Liver (tissue), 8 donors: ENCODE measurements at regions not wholly inside any gene's neighbourhood (a gene's known extent, or its start where the extent isn't known, plus 50 kb on each side); places are given as distances from the start of the nearest gene placed in this dataset.

ENCODE experiments used
- DNase-seq: peaks from one replicate; pipeline ENCODE4 v3.0.0-alpha.2; 2017; ENCODE audit warnings: low spot score
- H3K27ac ChIP-seq, 2 donors: one replicate each; pipeline ENCODE4 v1.7.0; 2013; ENCODE audit warnings: inconsistent platforms in 2 of 2, low read length in 2 of 2, control low read depth in 1 of 2, low read depth in 1 of 2, mild to moderate bottlenecking in 1 of 2
- H3K27me3 ChIP-seq, 4 donors: one replicate each; pipeline versions ENCODE4 v1.6.1 to v1.7.0; 2013; ENCODE audit warnings: low read length in 3 of 4, inconsistent platforms in 1 of 4, mild to moderate bottlenecking in 1 of 4, moderate library complexity in 1 of 4; ENCODE audit not compliant: control insufficient read depth in 4 of 4, insufficient read depth in 4 of 4
- H3K36me3 ChIP-seq, 4 donors: one replicate each; pipeline versions ENCODE4 v1.6.1 to v1.7.0; 2013; ENCODE audit warnings: low read length in 3 of 4, mild to moderate bottlenecking in 3 of 4, low read depth in 1 of 4, moderate library complexity in 1 of 4; ENCODE audit not compliant: control insufficient read depth in 4 of 4, insufficient read depth in 3 of 4
- H3K4me1 ChIP-seq, 4 donors: one replicate each; pipeline versions ENCODE4 v1.6.1 to v1.7.0; 2013; ENCODE audit warnings: low read length in 3 of 4, mild to moderate bottlenecking in 3 of 4, moderate library complexity in 1 of 4; ENCODE audit not compliant: control insufficient read depth in 4 of 4, insufficient read depth in 4 of 4
- H3K4me3 ChIP-seq, 3 donors: one replicate each; pipeline versions ENCODE4 v1.6.1 to v1.7.0; 2013; ENCODE audit warnings: low read length in 3 of 3, control low read depth in 1 of 3, low read depth in 1 of 3, mild to moderate bottlenecking in 1 of 3
- H3K9ac ChIP-seq, 2 donors: one replicate each; pipeline ENCODE4 v1.7.0; 2013; ENCODE audit warnings: low read length in 2 of 2, mild to moderate bottlenecking in 2 of 2, moderate library complexity in 2 of 2, control low read depth in 1 of 2, low read depth in 1 of 2
- H3K9me3 ChIP-seq, 4 donors: one replicate each; pipeline versions ENCODE4 v1.6.1 to v1.7.0; 2013; ENCODE audit warnings: low read length in 3 of 4; ENCODE audit not compliant: control insufficient read depth in 4 of 4
- CTCF ChIP-seq: fragments of 150-350 bp; IDR thresholded peaks from 2 replicates; pipeline ENCODE4 v1.5.1; 2017; ENCODE audit warnings: improper control_type of control experiment, low read depth, low read length; ENCODE audit not compliant: missing input control
- EGR1 ChIP-seq, 2 donors: IDR thresholded peaks; 2 replicates each; pipeline ENCODE4 v1.6.1; 2016 to 2018; ENCODE audit warnings: antibody characterized with exemption in 2 of 2, low read depth in 2 of 2
- FOXA1 ChIP-seq: IDR thresholded peaks from 2 replicates; pipeline ENCODE4 v1.6.1; 2016; ENCODE audit warnings: antibody characterized with exemption
- FOXA2 ChIP-seq: IDR thresholded peaks from 2 replicates; pipeline ENCODE4 v1.6.1; 2016; ENCODE audit warnings: antibody characterized with exemption
- GABPA ChIP-seq, 2 donors: IDR thresholded peaks in 1 of 2; conservative IDR thresholded peaks in 1 of 2; 2 replicates each; pipeline ENCODE4 v1.6.1; 2016; ENCODE audit warnings: antibody characterized with exemption in 2 of 2, mild to moderate bottlenecking in 1 of 2, moderate library complexity in 1 of 2
- HNF4A ChIP-seq, 2 donors: conservative IDR thresholded peaks; 2 replicates each; pipeline ENCODE4 v1.6.1; 2016; ENCODE audit warnings: antibody characterized with exemption in 2 of 2, mild to moderate bottlenecking in 2 of 2
- HNF4G ChIP-seq: IDR thresholded peaks from 2 replicates; pipeline ENCODE4 v1.6.1; 2016; ENCODE audit warnings: antibody characterized with exemption
- JUND ChIP-seq, 2 donors: IDR thresholded peaks; 2 replicates each; pipeline ENCODE4 v1.6.1; 2016; ENCODE audit warnings: antibody characterized with exemption in 2 of 2
- NR2F2 ChIP-seq: IDR thresholded peaks from 2 replicates; pipeline ENCODE4 v1.6.1; 2016; ENCODE audit warnings: antibody characterized with exemption
- RAD21 ChIP-seq, 2 donors: IDR thresholded peaks; 2 replicates each; pipeline ENCODE4 v1.6.1; 2016; ENCODE audit warnings: antibody characterized with exemption in 2 of 2, mild to moderate bottlenecking in 2 of 2
- RXRA ChIP-seq, 2 donors: IDR thresholded peaks; 2 replicates each; pipeline ENCODE4 v1.6.1; 2017 to 2018; ENCODE audit warnings: antibody characterized with exemption in 2 of 2, mild to moderate bottlenecking in 1 of 2
- SP1 ChIP-seq: IDR thresholded peaks from 2 replicates; pipeline ENCODE4 v1.6.1; 2018; ENCODE audit warnings: antibody characterized with exemption, mild to moderate bottlenecking
- TAF1 ChIP-seq: conservative IDR thresholded peaks from 2 replicates; pipeline ENCODE4 v1.6.1; 2016; ENCODE audit warnings: antibody characterized with exemption, mild to moderate bottlenecking
- YY1 ChIP-seq: IDR thresholded peaks from 2 replicates; pipeline ENCODE4 v1.6.1; 2016; ENCODE audit warnings: antibody characterized with exemption, mild to moderate bottlenecking
- WGBS: extraction: QIAGEN DNeasy Blood & Tissue Kit; methylation state at CpG from one replicate; pipeline ENCODE4 v1.1.7; 2013; 5-methylcytosine and 5-hydroxymethylcytosine counted together
- TF ChIP-seq, protein P1 (sequence below): IDR thresholded peaks from 2 replicates; pipeline ENCODE4 v1.6.1; 2016; ENCODE audit warnings: antibody characterized with exemption
- TF ChIP-seq, protein P2 (sequence below): IDR thresholded peaks from 2 replicates; pipeline ENCODE4 v1.6.1; 2016; ENCODE audit warnings: antibody characterized with exemption
- TF ChIP-seq, protein P3 (sequence below): IDR thresholded peaks from 2 replicates; pipeline ENCODE4 v1.6.1; 2016; ENCODE audit warnings: antibody characterized with exemption, mild to moderate bottlenecking
- TF ChIP-seq, protein P4 (sequence below): IDR thresholded peaks from 2 replicates; pipeline ENCODE4 v1.6.1; 2016; ENCODE audit warnings: antibody characterized with exemption
- donor health status: healthy.
- donor health status: healthy.
- donor health status: healthy.
- donor health status: healthy.
- donor health status: healthy.

DNA sequence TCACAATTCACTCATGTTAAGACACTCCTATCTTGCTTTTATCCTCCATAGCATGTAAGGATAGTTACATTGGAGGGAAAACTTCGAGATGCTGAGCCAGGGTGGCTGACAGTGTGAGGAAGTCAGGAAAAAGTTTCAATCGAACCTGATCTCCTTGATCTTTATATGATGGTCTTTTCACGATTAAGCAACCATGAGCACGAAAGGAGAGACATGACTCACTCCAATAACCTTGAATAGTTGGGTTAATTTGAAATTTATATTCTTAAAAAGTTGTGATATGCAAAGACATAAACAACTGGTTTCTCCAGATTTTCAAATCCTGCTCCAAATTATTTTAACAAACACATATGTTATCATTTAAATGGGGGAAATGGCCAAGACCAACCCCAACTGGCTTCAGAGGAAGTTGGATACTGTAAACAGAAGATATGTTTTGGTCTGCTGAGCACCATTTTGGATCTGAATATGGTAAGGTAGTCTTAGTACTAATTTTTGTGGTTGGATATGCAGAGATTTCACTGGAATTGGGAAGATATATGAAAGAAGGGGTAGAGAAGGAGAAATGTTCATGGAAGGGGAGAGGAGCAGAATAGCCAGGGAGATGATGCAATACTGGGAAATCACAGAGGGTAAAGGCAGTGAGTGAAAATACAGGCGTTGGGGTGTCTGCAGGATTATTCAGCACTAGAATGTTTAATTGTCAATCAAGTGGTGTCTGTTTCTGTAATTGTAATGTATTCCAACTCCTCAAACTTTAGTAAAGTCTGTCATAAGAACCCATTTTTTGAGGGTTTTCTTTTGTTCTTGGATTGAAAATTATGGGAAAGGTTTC, 185.2 kb upstream of the SLC38A2 start:
- no peaks in the 10 kb centered on the region for H3K9me3 ChIP-seq
- no peak overlapping the region for H3K27ac ChIP-seq
- no peak overlapping the region for H3K9ac ChIP-seq
- no peaks in the 10 kb centered on the region for H3K27me3 ChIP-seq
- TF ChIP-seq FOXA1 (no peak), SP1 (no peak), FOXA2 (no peak), CTCF (no peak), RAD21 (IDR thresholded peaks at IDR 0.05) (no peak), TAF1 (no peak), NR2F2 (no peak), JUND (IDR thresholded peaks at IDR 0.05) (no peak), HNF4G (no peak), YY1 (no peak), HNF4A (conservative IDR thresholded peaks at IDR 0.05) (no peak), GABPA (IDR thresholded peaks at IDR 0.05 in 1 of 2, conservative IDR thresholded peaks at IDR 0.05 in 1 of 2) (no peak), EGR1 (IDR thresholded peaks at IDR 0.05; ENCODE audit: low read depth in 2 of 2) (no peak), RXRA (IDR thresholded peaks at IDR 0.05) (no peak)
- TF ChIP-seq, protein P1, sequence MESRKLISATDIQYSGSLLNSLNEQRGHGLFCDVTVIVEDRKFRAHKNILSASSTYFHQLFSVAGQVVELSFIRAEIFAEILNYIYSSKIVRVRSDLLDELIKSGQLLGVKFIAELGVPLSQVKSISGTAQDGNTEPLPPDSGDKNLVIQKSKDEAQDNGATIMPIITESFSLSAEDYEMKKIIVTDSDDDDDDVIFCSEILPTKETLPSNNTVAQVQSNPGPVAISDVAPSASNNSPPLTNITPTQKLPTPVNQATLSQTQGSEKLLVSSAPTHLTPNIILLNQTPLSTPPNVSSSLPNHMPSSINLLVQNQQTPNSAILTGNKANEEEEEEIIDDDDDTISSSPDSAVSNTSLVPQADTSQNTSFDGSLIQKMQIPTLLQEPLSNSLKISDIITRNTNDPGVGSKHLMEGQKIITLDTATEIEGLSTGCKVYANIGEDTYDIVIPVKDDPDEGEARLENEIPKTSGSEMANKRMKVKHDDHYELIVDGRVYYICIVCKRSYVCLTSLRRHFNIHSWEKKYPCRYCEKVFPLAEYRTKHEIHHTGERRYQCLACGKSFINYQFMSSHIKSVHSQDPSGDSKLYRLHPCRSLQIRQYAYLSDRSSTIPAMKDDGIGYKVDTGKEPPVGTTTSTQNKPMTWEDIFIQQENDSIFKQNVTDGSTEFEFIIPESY, result no peak
- TF ChIP-seq, protein P2, sequence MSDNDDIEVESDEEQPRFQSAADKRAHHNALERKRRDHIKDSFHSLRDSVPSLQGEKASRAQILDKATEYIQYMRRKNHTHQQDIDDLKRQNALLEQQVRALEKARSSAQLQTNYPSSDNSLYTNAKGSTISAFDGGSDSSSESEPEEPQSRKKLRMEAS, result no peak
- TF ChIP-seq, protein P3, sequence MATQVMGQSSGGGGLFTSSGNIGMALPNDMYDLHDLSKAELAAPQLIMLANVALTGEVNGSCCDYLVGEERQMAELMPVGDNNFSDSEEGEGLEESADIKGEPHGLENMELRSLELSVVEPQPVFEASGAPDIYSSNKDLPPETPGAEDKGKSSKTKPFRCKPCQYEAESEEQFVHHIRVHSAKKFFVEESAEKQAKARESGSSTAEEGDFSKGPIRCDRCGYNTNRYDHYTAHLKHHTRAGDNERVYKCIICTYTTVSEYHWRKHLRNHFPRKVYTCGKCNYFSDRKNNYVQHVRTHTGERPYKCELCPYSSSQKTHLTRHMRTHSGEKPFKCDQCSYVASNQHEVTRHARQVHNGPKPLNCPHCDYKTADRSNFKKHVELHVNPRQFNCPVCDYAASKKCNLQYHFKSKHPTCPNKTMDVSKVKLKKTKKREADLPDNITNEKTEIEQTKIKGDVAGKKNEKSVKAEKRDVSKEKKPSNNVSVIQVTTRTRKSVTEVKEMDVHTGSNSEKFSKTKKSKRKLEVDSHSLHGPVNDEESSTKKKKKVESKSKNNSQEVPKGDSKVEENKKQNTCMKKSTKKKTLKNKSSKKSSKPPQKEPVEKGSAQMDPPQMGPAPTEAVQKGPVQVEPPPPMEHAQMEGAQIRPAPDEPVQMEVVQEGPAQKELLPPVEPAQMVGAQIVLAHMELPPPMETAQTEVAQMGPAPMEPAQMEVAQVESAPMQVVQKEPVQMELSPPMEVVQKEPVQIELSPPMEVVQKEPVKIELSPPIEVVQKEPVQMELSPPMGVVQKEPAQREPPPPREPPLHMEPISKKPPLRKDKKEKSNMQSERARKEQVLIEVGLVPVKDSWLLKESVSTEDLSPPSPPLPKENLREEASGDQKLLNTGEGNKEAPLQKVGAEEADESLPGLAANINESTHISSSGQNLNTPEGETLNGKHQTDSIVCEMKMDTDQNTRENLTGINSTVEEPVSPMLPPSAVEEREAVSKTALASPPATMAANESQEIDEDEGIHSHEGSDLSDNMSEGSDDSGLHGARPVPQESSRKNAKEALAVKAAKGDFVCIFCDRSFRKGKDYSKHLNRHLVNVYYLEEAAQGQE, result no peak
- TF ChIP-seq, protein P4, sequence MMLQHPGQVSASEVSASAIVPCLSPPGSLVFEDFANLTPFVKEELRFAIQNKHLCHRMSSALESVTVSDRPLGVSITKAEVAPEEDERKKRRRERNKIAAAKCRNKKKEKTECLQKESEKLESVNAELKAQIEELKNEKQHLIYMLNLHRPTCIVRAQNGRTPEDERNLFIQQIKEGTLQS, result no peak
- H3K36me3 ChIP-seq, result no peaks in the 10 kb centered on the region
- H3K4me3 ChIP-seq, result no peak overlapping the region
- DNase-seq, result no peak
- WGBS, result 84% methylated on average over 5 of the region's 5 CpGs
- peaks cover 0 to 8% (median 3%) of the 10 kb centered on the region in 4 donors for H3K4me1 ChIP-seq
